Fibroblast of skin of left quadriceps (primary cell): ENCODE measurements at regions not wholly inside any gene's neighbourhood (a gene's known extent, or its start where the extent isn't known, plus 50 kb on each side); places are given as distances from the start of the nearest gene placed in this dataset.
A peak's percentile ranks its signal among the peaks of the same experiment; 100 is the strongest.
"Not testable (repeated sequence)": the region's sequence is repeated elsewhere in the genome, so short reads cannot be mapped to it uniquely, and the experiment has no call there.

Experiments used
- DNase-seq, 2 experiments: peaks; one replicate each; pipeline ENCODE4 v3.0.0-alpha.2; 2013; ENCODE audit warnings: low read depth in 2 of 2

GRCh38 chr2:67179526-67179925 is 217.6 kb upstream of the ETAA1 start:
- no peak for DNase-seq

- no peak for DNase-seq
Measured at GRCh38 chr2:67180841-67181240, 216.3 kb upstream of the ETAA1 start.

GRCh38 chr2:67182884-67183283 is 214.2 kb upstream of the ETAA1 start:
- no peak for DNase-seq

- DNase-seq = no peak
Measured at GRCh38 chr2:67186326-67186725, 210.8 kb upstream of the ETAA1 start.

GRCh38 chr2:67186871-67187270 is 210.3 kb upstream of the ETAA1 start:
- DNase-seq = no peak

- not testable (repeated sequence) for DNase-seq
Measured at GRCh38 chr2:67195327-67195726, 201.8 kb upstream of the ETAA1 start.

GRCh38 chr2:67201521-67201920 is 195.6 kb upstream of the ETAA1 start:
- no peak for DNase-seq

GRCh38 chr2:67204349-67204748 is 192.8 kb upstream of the ETAA1 start:
- no peak for DNase-seq

- no peak for DNase-seq
Measured at GRCh38 chr2:67208887-67209500, 188.1 kb upstream of the ETAA1 start.

- no peak for DNase-seq
Measured at GRCh38 chr2:67210430-67210829, 186.7 kb upstream of the ETAA1 start.

- DNase-seq = no peak
Measured at GRCh38 chr2:67212203-67212602, 184.9 kb upstream of the ETAA1 start.

- DNase-seq = no peak
Measured at GRCh38 chr2:67213270-67213670, 183.9 kb upstream of the ETAA1 start.

GRCh38 chr2:67213677-67214402 is 183.3 kb upstream of the ETAA1 start:
- no peak for DNase-seq

GRCh38 chr2:67214585-67215185 is 182.4 kb upstream of the ETAA1 start:
- no peak for DNase-seq

- peak; percentile 36 to 37 for DNase-seq
Measured at GRCh38 chr2:67215214-67216055, 181.7 kb upstream of the ETAA1 start.

GRCh38 chr2:67216103-67216502 is 181.0 kb upstream of the ETAA1 start:
- no peak for DNase-seq

- no peak for DNase-seq
Measured at GRCh38 chr2:67216881-67217280, 180.3 kb upstream of the ETAA1 start.

- DNase-seq = no peak
Measured at GRCh38 chr2:67217398-67217797, 179.7 kb upstream of the ETAA1 start.

GRCh38 chr2:67218056-67218455 is 179.1 kb upstream of the ETAA1 start:
- DNase-seq = no peak

GRCh38 chr2:67219651-67220050 is 177.5 kb upstream of the ETAA1 start:
- no peak for DNase-seq

- DNase-seq = peak; percentile 53 to 59
Measured at GRCh38 chr2:67221266-67221665, 175.9 kb upstream of the ETAA1 start.

GRCh38 chr2:67225287-67225973 is 171.7 kb upstream of the ETAA1 start:
- no peak for DNase-seq
